ENCODE measurements at regions not wholly inside any gene's neighbourhood (a gene's known extent, or its start where the extent isn't known, plus 50 kb on each side); places are given as distances from the start of the nearest gene placed in this dataset.

- no peak for DNase-seq (ENCODE audit: low read depth in 2 of 2)
These were observed 119.1 kb downstream of the FAM43A start for GRCh38 chr3:194804796-194805195.

GRCh38 chr3:194805546-194805945, 119.9 kb downstream of the FAM43A start:
- no peak for DNase-seq (ENCODE audit: low read depth in 2 of 2)

DNA sequence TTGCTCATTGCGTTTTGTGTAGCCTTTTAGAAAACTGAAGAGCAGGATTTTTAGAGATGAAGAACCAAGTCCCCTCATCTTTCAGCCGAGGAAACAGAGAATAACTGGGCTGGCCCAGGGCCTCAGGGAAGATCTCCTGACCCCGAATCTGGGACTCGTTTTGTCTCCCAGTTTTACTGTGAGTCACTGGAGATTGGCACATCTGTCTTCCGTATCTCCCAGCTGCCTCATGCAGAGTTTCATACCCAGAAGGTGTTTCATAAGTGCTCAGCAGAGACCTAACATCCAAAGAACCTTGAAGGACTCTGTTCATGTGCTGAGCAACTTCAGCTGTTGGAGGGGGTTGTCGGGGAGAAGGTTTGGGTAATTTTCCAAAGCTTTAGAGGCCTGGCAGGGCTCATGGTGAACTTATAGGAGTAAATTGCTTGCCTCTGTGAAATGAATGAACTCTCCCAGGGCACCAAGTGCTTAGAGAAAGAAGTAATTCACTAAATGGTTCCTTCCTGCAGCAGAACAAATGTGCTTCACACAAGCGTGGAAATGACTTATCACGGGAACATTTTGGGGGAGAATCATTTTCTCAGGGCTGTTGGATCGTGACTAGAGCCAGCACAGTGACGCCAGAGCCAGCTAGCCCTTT, 121.4 kb downstream of the FAM43A start:
- DNase-seq (ENCODE audit: low read depth in 2 of 2): no peak

GRCh38 chr3:194808640-194809097, 123.0 kb downstream of the FAM43A start:
- DNase-seq (ENCODE audit: low read depth in 2 of 2): no peak

DNA sequence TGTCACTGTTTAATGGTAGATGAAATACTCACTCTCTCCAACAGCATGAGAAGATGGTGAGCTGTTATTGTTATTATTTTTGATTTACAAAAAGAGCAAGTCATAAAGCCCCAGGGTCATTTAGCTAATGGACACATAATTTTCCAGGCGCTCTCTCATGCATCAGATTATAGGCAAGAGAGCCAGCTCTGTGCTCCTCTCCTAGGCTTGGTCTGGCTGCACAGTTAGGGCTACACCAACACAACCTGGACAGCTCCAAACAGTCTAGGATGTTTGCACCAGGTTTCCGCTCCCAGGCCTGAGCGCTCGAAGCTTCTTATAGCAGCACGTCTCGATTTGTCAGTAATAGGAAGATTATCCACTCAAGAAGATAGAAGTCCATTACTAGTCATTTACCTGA, 123.7 kb downstream of the FAM43A start:
- no peak for DNase-seq (ENCODE audit: low read depth in 2 of 2)

GRCh38 chr3:194810076-194810475, 124.4 kb downstream of the FAM43A start:
- DNase-seq (ENCODE audit: low read depth in 2 of 2): no peak

- DNase-seq (ENCODE audit: low read depth in 2 of 2): no peak
These were observed 125.4 kb downstream of the FAM43A start for GRCh38 chr3:194811118-194811517.

- no peak for DNase-seq (ENCODE audit: low read depth in 2 of 2)
These were observed 126.5 kb downstream of the FAM43A start for GRCh38 chr3:194812176-194812575.

DNA sequence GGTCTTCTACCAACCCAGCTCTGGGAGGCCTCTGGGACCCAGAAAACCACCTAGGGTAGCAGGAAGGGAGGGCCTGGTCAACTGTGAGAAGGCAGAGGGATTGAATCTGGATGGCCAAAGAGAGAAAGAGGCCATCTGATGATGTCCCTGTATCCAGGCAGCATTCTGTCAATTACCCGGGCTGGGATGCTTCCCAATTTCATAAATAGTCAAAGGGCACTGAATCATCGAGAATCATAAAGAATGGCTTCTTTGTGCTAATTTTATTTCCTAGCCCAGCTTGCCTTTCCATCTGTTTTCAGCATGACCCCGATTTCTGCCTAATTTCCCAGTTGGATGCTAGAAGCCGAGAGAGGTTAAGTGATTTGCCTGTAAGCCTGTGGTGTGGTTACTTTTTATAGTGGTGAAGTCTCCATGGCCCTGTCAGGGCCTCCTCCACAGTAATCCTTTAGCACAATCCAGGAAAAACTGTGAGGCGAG, 129.2 kb downstream of the FAM43A start:
- DNase-seq (ENCODE audit: low read depth in 2 of 2): no peak

DNA sequence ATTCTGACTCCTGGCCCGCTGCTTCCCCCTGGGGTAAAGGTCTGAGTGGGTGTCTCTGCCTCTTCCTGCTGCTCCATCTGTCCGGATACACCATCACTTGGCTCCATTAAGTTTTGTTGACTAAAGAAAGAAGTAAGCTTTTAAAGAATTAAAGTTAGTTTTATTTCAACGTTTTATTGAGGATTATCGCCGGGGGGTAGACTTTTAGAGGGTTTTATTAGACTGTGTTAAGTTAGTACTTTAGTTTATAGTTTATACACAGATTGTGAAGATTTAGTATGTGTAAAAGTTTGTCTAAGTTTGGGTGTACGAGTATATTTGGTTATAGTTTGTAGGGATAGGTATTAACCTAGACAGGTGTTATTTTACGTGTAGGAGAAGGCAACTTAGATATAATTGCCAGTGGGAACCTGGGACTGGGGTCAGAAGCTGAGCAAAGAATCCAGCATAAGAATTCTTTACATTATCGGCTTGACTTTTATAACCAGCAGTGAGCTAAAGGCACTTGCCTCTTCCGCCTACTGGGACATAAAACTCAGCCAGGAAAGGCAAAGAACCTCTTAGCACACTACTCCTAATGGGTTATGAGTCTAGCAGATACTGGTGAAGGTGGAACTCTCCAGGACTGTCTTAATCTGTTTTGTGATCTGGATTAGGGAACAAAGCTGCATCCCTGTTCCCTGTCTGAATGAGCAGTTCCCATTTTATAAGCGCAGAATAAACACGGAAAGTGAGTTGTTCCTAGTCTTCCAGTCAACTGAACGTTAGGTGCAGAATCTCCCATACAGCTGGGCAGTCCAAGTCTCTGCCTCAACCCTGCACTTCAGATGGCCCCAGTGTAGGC, 131.3 kb downstream of the FAM43A start:
- no peak for DNase-seq (ENCODE audit: low read depth in 2 of 2)

GRCh38 chr3:194817592-194817930, 131.9 kb downstream of the FAM43A start:
- no peak for DNase-seq (ENCODE audit: low read depth in 2 of 2)

DNA sequence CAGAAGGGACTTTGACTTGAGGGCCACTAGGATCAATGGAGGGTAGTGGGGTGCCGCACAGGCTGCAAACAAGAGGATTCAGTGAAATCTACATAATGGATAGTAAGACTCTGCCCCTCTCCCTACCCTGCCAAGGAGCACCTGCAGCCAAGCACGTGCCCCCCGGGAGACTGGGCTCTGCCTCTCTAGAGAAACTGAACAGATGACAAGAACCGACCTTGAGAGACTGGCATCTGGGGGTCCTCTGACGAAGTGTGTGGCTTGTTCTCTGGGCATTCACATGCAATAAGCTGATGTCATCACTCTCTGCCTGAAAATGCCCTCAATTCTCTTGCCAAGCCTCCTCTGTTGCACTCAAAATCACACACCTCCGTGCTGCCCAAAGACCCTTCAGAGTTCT, 132.3 kb downstream of the FAM43A start:
- DNase-seq (ENCODE audit: low read depth in 2 of 2): no peak

GRCh38 chr3:194824100-194824499, 138.4 kb downstream of the FAM43A start:
- no peak for DNase-seq (ENCODE audit: low read depth in 2 of 2)

GRCh38 chr3:194824701-194825111, 139.0 kb downstream of the FAM43A start:
- DNase-seq (ENCODE audit: low read depth in 2 of 2): no peak

DNA sequence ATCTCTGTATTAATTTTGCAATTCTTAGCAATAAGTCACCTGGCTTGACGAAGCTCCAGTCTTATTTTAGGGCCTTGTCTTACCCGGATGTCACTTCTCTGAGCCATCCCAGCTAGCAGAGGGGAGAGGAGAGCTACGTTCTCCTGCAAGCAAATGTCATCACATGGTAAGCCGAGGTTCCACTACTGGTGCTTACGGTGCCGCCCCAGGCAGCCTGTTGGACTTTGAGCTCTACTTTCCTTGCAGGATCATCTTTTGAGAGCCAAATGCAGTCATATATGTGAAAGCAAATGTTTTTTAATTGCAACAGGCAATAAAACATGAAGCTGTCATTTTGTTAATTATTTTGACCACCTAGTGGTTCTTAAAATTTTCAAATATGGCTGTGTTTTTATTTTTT, 140.9 kb downstream of the FAM43A start:
- DNase-seq (ENCODE audit: low read depth in 2 of 2): no peak

- no peak for DNase-seq (ENCODE audit: low read depth in 2 of 2)
These were observed 141.8 kb downstream of the FAM43A start for GRCh38 chr3:194827486-194827885.

DNA sequence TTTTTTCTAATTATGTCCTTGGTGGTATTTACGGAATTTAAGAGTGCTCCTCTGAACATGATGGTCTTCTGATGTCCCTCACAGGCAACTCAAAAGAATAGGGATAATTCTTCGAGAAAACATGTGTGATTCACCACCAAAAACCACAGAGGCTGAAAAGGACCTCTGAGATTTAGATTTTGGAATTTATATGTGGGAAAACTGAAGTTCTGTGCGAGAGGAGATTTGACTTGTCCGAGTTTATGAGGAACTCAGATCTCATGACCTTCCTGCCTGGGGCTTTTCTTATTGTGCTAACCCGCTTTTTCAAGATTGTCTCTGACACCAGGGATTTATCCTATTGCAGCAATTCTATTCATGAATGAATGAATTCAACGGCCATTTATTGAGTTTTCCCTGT, 142.4 kb downstream of the FAM43A start:
- DNase-seq (ENCODE audit: low read depth in 2 of 2): no peak

DNA sequence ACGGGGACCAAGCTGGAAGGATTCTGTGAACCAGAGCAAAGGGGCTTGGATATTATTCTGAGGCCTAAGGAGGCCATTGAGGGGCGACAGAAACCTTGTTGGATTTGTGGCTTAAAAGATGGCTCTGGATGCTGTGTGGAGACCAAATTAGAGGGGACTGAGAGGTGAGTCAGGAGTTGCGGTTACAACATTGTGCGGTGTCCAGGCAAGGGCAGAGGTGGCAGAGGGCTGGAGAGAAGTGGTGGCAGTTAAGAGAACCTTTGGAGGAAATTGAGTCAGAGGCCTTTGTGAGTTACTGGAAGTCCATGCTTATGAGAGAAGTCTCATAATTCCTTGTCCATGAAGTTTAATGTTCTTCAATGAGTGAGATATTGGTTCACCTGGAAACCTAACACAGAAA, 143.2 kb downstream of the FAM43A start:
- DNase-seq (ENCODE audit: low read depth in 2 of 2): no peak

GRCh38 chr3:194830401-194830800, 144.7 kb downstream of the FAM43A start:
- DNase-seq (ENCODE audit: low read depth in 2 of 2): no peak

DNA sequence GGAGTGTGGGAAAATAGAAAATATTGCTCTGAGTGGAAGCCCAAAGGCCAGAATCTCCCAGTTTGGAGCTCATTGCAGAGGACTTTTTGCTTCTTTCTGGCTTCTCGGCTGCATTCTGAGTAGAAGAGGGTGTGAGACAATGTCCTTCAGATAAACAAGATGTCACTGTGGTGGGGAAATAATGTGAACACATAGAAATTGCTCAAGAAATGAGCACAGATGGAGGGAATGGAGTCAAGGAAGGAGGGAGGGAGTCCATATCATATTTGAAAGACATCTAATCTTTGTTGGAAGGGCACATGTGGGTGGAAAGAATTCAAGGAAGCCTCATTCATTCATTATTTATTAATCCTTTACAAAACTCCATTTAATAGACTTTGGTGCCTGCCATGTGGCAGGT, 145.3 kb downstream of the FAM43A start:
- no peak for DNase-seq (ENCODE audit: low read depth in 2 of 2)

DNA sequence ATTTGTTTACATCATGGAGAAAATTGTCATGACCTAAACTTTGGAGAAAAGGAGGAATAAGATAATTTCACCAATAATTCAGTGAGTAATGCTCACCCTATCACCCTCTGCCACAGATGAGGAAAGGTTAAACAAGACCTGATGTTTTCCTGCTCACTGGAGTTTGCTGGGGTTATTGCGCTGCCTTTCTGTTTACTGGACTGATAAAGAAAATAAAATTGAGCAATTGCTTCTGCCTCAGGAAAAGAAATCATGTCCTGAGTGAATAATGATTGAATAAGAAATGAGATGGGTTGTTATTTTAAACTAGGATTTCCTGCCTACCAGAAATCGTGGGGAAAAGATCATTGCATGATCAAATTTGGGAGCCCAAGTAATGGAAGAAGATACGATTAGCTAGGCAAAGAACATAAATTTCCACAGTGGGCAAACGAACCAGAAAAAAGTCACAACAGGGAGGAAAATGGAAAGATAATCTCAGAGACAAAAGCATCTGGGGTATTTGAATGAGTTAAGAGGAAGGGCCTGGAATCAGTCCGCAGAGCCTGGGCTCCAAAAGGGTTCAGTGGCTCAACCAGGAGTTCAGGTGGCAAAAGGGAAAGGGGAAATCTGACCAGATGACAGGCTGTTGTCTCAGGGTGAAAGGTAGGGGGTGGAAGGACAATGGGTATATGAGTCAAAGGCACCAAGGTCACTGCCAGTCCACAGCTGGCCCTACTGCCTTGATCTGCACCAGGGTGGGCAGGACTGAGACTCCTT, 146.8 kb downstream of the FAM43A start:
- DNase-seq (ENCODE audit: low read depth in 2 of 2): no peak

- DNase-seq (ENCODE audit: low read depth in 2 of 2): no peak
These were observed 147.6 kb downstream of the FAM43A start for GRCh38 chr3:194833114-194833910.

All from stimulated activated CD4-positive, alpha-beta T cell treated with anti-CD3 and anti-CD28 coated beads, Interleukin-4, amount 100 ng/mL, for 48 hours (primary cell).